Left forelimb (tissue), 1 donor: ENCODE measurements at regions not wholly inside any gene's neighbourhood (a gene's known extent, or its start where the extent isn't known, plus 50 kb on each side); places are given as distances from the start of the nearest gene placed in this dataset.
"Not testable (repeated sequence)": the region's sequence is repeated elsewhere in the genome, so short reads cannot be mapped to it uniquely, and the experiment has no call there.

Source experiments
- DNase-seq: peaks from one replicate; pipeline ENCODE4 v3.0.0-alpha.2; 2018; ENCODE audit warnings: low spot score

- no peak for DNase-seq
These were observed 1550.8 kb upstream of the SLC10A2 start for GRCh38 chr13:104616990-104617389.

GRCh38 chr13:104614361-104615145 is 1548.3 kb upstream of the SLC10A2 start:
- DNase-seq = no peak

GRCh38 chr13:104608331-104608730 is 1542.1 kb upstream of the SLC10A2 start:
- no peak for DNase-seq

GRCh38 chr13:104605435-104605834 is 1539.2 kb upstream of the SLC10A2 start:
- DNase-seq = not testable (repeated sequence)

GRCh38 chr13:104597546-104598180 is 1531.4 kb upstream of the SLC10A2 start:
- no peak for DNase-seq

- DNase-seq = no peak
These were observed 1529.3 kb upstream of the SLC10A2 start for GRCh38 chr13:104595511-104595910.

GRCh38 chr13:104594806-104595205 is 1528.6 kb upstream of the SLC10A2 start:
- DNase-seq = no peak

GRCh38 chr13:104593693-104594092 is 1527.5 kb upstream of the SLC10A2 start:
- DNase-seq = no peak

GRCh38 chr13:104593251-104593576 is 1527.0 kb upstream of the SLC10A2 start:
- no peak for DNase-seq

GRCh38 chr13:104592545-104593250 is 1526.5 kb upstream of the SLC10A2 start:
- no peak for DNase-seq

- no peak for DNase-seq
These were observed 1525.9 kb upstream of the SLC10A2 start for GRCh38 chr13:104592127-104592526.

- no peak for DNase-seq
These were observed 1520.0 kb upstream of the SLC10A2 start for GRCh38 chr13:104586051-104586746.

GRCh38 chr13:104584481-104584880 is 1518.3 kb upstream of the SLC10A2 start:
- DNase-seq = no peak

GRCh38 chr13:104580931-104581330 is 1514.7 kb upstream of the SLC10A2 start:
- no peak for DNase-seq

- no peak for DNase-seq
These were observed 1511.0 kb upstream of the SLC10A2 start for GRCh38 chr13:104577071-104577815.

GRCh38 chr13:104571893-104572229 is 1505.6 kb upstream of the SLC10A2 start:
- DNase-seq = no peak

- peak; percentile 71 for DNase-seq
These were observed 1505.1 kb upstream of the SLC10A2 start for GRCh38 chr13:104571161-104571892.

- DNase-seq = no peak
These were observed 1500.9 kb upstream of the SLC10A2 start for GRCh38 chr13:104567114-104567513.

- no peak for DNase-seq
These were observed 1499.7 kb upstream of the SLC10A2 start for GRCh38 chr13:104565888-104566287.

- DNase-seq = no peak
These were observed 1487.7 kb upstream of the SLC10A2 start for GRCh38 chr13:104553896-104554295.

- DNase-seq = no peak
These were observed 1487.0 kb upstream of the SLC10A2 start for GRCh38 chr13:104553186-104553585.
